Left lung (tissue), 4 donors: ENCODE measurements at regions not wholly inside any gene's neighbourhood (a gene's known extent, or its start where the extent isn't known, plus 50 kb on each side); places are given as distances from the start of the nearest gene placed in this dataset.
A peak's percentile ranks its signal among the peaks of the same experiment; 100 is the strongest.

ENCODE experiments used
- ATAC-seq: fragments of 200-7000 bp; cut with Tn5 transposase; one replicate; pipeline ENCODE4 v1.9.1; 2020; ENCODE audit warnings: moderate library complexity
- DNase-seq, 4 donors: peaks; one replicate each; pipeline ENCODE4 v3.0.0-alpha.2; 2013 to 2020
- H3K27ac ChIP-seq, 2 donors: fragments of 200-600 bp; sonication (generic) in 1 of 2; one replicate each; pipeline versions ENCODE4 v1.5.0 to v1.8.0; 2020 to 2021
- H3K27me3 ChIP-seq, 2 donors: fragments of 200-600 bp; sonication (generic) in 1 of 2; one replicate each; pipeline versions ENCODE4 v1.5.0 to v1.8.0; 2020 to 2021
- H3K36me3 ChIP-seq, 2 donors: fragments of 200-600 bp; sonication (generic) in 1 of 2; one replicate each; pipeline versions ENCODE4 v1.5.0 to v1.8.0; 2020 to 2021
- H3K4me1 ChIP-seq, 2 donors: fragments of 200-600 bp; one replicate each; pipeline ENCODE4 v1.8.0; 2021
- H3K4me3 ChIP-seq, 2 donors: fragments of 200-600 bp; sonication (generic) in 1 of 2; one replicate each; pipeline versions ENCODE4 v1.5.0 to v1.8.0; 2020 to 2021; ENCODE audit warnings: mild to moderate bottlenecking in 1 of 2
- H3K9me3 ChIP-seq, 2 donors: fragments of 200-600 bp; sonication (generic) in 1 of 2; one replicate each; pipeline versions ENCODE4 v1.5.0 to v1.8.0; 2020 to 2021
- CTCF ChIP-seq, 2 donors: fragments of 200-600 bp; sonication (generic) in 1 of 2; IDR thresholded peaks; one replicate each; pipeline versions ENCODE4 v1.5.0 to v1.8.0; 2021; ENCODE audit warnings: antibody characterized with exemption in 2 of 2
- intact Hi-C, 2 donors: fragments of 100-400 bp; cut with DNase I; formaldehyde crosslinking; loops; one replicate each; pipeline versions ENCODE4 v1.11.2 to v1.14.2; 2022
- donor health status: DM: no; HTN: yes; CAD: no.
- donor health status: DM: no; HTN: no; CAD: no.

GRCh38 chr6:85866758-85867401 lies 224.2 kb upstream of the SYNCRIP start:
- no peak for TF ChIP-seq CTCF (IDR thresholded peaks at IDR 0.05)
- H3K36me3 ChIP-seq = no peaks in the 10 kb centered on the region
- no peaks in the 10 kb centered on the region for H3K27me3 ChIP-seq
- peaks cover 8 to 10% of the 10 kb centered on the region in 2 donors for H3K4me1 ChIP-seq
- no peak overlapping the region for H3K4me3 ChIP-seq
- ATAC-seq (no peak), DNase-seq (peak in 1 of 4 donors; percentile 15)
- intact Hi-C loops = no loop called here
- no peak overlapping the region for H3K27ac ChIP-seq
- H3K9me3 ChIP-seq = no peaks in the 10 kb centered on the region

- Histone ChIP-seq H3K36me3 (no peaks in the 10 kb centered on the region), H3K4me1 (peaks cover 8 to 10% of the 10 kb centered on the region in 2 donors), H3K27me3 (no peaks in the 10 kb centered on the region), H3K27ac (no peak overlapping the region), H3K4me3 (peak overlapping the region; percentile 14 to 29), H3K9me3 (no peaks in the 10 kb centered on the region)
- intact Hi-C loops = no loop called here
- peak in 1 of 4 donors; percentile 20 for DNase-seq
- TF ChIP-seq CTCF (IDR thresholded peaks at IDR 0.05) = no peak
- ATAC-seq = peak; percentile 84
Measured at GRCh38 chr6:85866370-85866730, 223.7 kb upstream of the SYNCRIP start.

- peak overlapping the region; percentile 14 to 29 for H3K4me3 ChIP-seq
- H3K4me1 ChIP-seq = peaks cover 8 to 10% of the 10 kb centered on the region in 2 donors
- DNase-seq = peak in 2 of 4 donors; percentile 41 to 42
- no peaks in the 10 kb centered on the region for H3K9me3 ChIP-seq
- H3K36me3 ChIP-seq = no peaks in the 10 kb centered on the region
- peak; percentile 68 for ATAC-seq
- intact Hi-C loops = no loop called here
- H3K27ac ChIP-seq = no peak overlapping the region
- no peaks in the 10 kb centered on the region for H3K27me3 ChIP-seq
- no peak for TF ChIP-seq CTCF (IDR thresholded peaks at IDR 0.05)
Measured at GRCh38 chr6:85865420-85866369, 223.0 kb upstream of the SYNCRIP start.

GRCh38 chr6:85864453-85865401 lies 222.0 kb upstream of the SYNCRIP start:
- ATAC-seq (peak; percentile 29), DNase-seq (peak in 2 of 4 donors; percentile 34 to 45)
- Histone ChIP-seq H3K27ac (no peak overlapping the region), H3K9me3 (no peaks in the 10 kb centered on the region), H3K4me1 (peaks cover 8 to 10% of the 10 kb centered on the region in 2 donors), H3K27me3 (no peaks in the 10 kb centered on the region), H3K4me3 (no peak overlapping the region), H3K36me3 (no peaks in the 10 kb centered on the region)
- intact Hi-C loops = no loop called here
- no peak for TF ChIP-seq CTCF (IDR thresholded peaks at IDR 0.05)
